Chondrocyte (in vitro differentiated cells): ENCODE measurements at regions not wholly inside any gene's neighbourhood (a gene's known extent, or its start where the extent isn't known, plus 50 kb on each side); places are given as distances from the start of the nearest gene placed in this dataset.

Experiments
- DNase-seq: peaks from one replicate; pipeline ENCODE4 v3.0.0; 2021; ENCODE audit warnings: mixed read lengths, low spot score
- H3K27ac Mint-ChIP-seq: one replicate; pipeline ENCODE4 v1.8.0; 2021; ENCODE audit warnings: mild to moderate bottlenecking, moderate library complexity, mixed read lengths; ENCODE audit not compliant: unreplicated experiment
- H3K27me3 Mint-ChIP-seq: 2 replicates; pipeline ENCODE4 v1.8.0; 2021; ENCODE audit warnings: low read depth, mixed read lengths
- H3K36me3 Mint-ChIP-seq: 2 replicates; pipeline ENCODE4 v1.8.0; 2021; ENCODE audit warnings: low read depth, mixed read lengths
- H3K4me1 Mint-ChIP-seq: 2 replicates; pipeline ENCODE4 v1.8.0; 2021; ENCODE audit warnings: low read depth, mild to moderate bottlenecking, mixed read lengths
- H3K4me3 Mint-ChIP-seq: one replicate; pipeline ENCODE4 v1.8.0; 2021; ENCODE audit warnings: mild to moderate bottlenecking, moderate library complexity, mixed read lengths; ENCODE audit not compliant: unreplicated experiment
- H3K9me3 Mint-ChIP-seq: 2 replicates; pipeline ENCODE4 v1.8.0; 2021; ENCODE audit warnings: low read depth, mixed read lengths
- CTCF ChIP-seq: fragments of 200-600 bp; sonication (generic); IDR thresholded peaks from 2 replicates; pipeline ENCODE4 v1.5.0; 2021; ENCODE audit warnings: antibody characterized with exemption, mild to moderate bottlenecking, moderate library complexity

DNA sequence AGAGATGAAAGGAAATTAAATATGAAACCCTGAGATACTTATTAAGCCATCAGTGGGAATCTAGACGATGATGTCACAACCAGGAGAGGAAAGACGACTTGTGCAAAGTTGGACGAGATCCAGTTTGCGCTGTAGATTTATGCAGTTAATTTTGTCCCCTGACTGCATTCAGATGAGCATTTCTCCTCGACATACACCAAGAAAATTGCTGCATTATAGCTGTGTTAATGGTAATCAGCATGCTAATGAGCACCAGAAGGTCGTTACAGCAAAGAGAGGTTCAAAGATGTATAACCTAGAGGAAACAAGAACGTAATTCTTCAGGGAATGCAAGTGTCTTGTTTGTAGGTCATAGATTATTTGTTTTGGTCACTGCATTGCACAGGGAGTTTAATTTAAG, 371.7 kb downstream of the RBM26 start:
- Mint-ChIP-seq H3K4me3 (no peak overlapping the region), H3K4me1 (no peaks in the 10 kb centered on the region), H3K27ac (no peak overlapping the region), H3K27me3 (peaks cover 7% of the 10 kb centered on the region), H3K9me3 (no peaks in the 10 kb centered on the region), H3K36me3 (no peaks in the 10 kb centered on the region)
- no peak for TF ChIP-seq CTCF
- DNase-seq = no peak

- no peaks in the 10 kb centered on the region for H3K4me1 Mint-ChIP-seq
- no peaks in the 10 kb centered on the region for H3K36me3 Mint-ChIP-seq
- no peak for TF ChIP-seq CTCF
- no peak overlapping the region for H3K4me3 Mint-ChIP-seq
- DNase-seq = no peak
- H3K9me3 Mint-ChIP-seq = no peaks in the 10 kb centered on the region
- H3K27me3 Mint-ChIP-seq = peaks cover 5% of the 10 kb centered on the region
- H3K27ac Mint-ChIP-seq = no peak overlapping the region
These were observed 371.6 kb upstream of the OBI1 start for GRCh38 chr13:79030513-79030912.

GRCh38 chr13:79018166-79018565, 359.2 kb upstream of the OBI1 start:
- Mint-ChIP-seq H3K27ac (no peak overlapping the region), H3K9me3 (peaks cover 38% of the 10 kb centered on the region), H3K4me1 (no peaks in the 10 kb centered on the region), H3K27me3 (no peaks in the 10 kb centered on the region), H3K4me3 (no peak overlapping the region), H3K36me3 (no peaks in the 10 kb centered on the region)
- no peak for DNase-seq
- TF ChIP-seq CTCF = no peak

GRCh38 chr13:79011179-79011578, 352.2 kb upstream of the OBI1 start:
- Mint-ChIP-seq H3K4me3 (no peak overlapping the region), H3K9me3 (peaks cover 22% of the 10 kb centered on the region), H3K36me3 (no peaks in the 10 kb centered on the region), H3K4me1 (no peaks in the 10 kb centered on the region), H3K27me3 (no peaks in the 10 kb centered on the region), H3K27ac (no peak overlapping the region)
- DNase-seq = no peak
- no peak for TF ChIP-seq CTCF

- DNase-seq = no peak
- Mint-ChIP-seq H3K36me3 (no peaks in the 10 kb centered on the region), H3K4me3 (no peak overlapping the region), H3K27me3 (peaks cover 4% of the 10 kb centered on the region), H3K27ac (no peak overlapping the region), H3K9me3 (no peaks in the 10 kb centered on the region), H3K4me1 (no peaks in the 10 kb centered on the region)
- TF ChIP-seq CTCF = no peak
These were observed 345.3 kb upstream of the OBI1 start for GRCh38 chr13:79003989-79004898.
